PFSK-1 (cell line): ENCODE measurements at regions not wholly inside any gene's neighbourhood (a gene's known extent, or its start where the extent isn't known, plus 50 kb on each side); places are given as distances from the start of the nearest gene placed in this dataset.

Experiments
- FOXP2 ChIP-seq: optimal IDR thresholded peaks from 2 replicates; pipeline ENCODE3; 2011; ENCODE audit warnings: borderline replicate concordance, control low read depth, inconsistent platforms; ENCODE audit not compliant: insufficient read depth; ENCODE audit errors: extremely low read length, extremely low read depth
- POLR2AphosphoS5 ChIP-seq: IDR thresholded peaks from 2 replicates; pipeline ENCODE4 v1.6.1; 2012; ENCODE audit warnings: low read depth, mild to moderate bottlenecking, control low read depth, low read length, moderate library complexity
- TAF1 ChIP-seq: IDR thresholded peaks from 2 replicates; pipeline ENCODE4 v1.6.1; 2012; ENCODE audit warnings: low read length, control low read depth, borderline replicate concordance; ENCODE audit not compliant: insufficient read depth
- TF ChIP-seq, protein P1 (sequence below), 2 experiments: IDR thresholded peaks; 2 replicates each; pipeline versions ENCODE4 v1.6.1 to v1.8.0; 2011 to 2012; ENCODE audit warnings: low read depth in 2 of 2, low read length in 2 of 2, control low read depth in 1 of 2, inconsistent platforms in 1 of 2, mild to moderate bottlenecking in 1 of 2, moderate library complexity in 1 of 2; ENCODE audit not compliant: insufficient read depth in 1 of 2

DNA sequence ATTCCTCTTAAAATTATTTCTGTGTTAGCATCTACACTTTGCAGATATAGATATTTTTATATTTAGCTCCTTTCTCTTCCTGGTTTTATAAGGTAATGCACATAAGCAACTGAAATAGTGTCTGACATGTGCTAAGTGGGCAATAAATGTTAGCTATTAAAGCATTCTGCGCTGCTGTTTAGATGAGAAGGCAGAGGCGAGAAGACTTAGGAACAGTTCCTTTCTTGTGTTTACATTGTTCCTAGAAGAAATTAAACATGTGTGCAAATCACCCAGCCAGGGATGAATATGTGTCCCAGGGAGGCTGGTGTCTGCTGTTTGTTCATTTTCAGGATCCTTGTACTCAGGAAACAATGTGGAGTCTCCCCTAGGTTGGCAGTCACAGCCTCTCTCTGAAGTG lies 292.3 kb downstream of the PMP22 start:
- TF ChIP-seq POLR2AphosphoS5 = no peak
- no peak for TF ChIP-seq FOXP2
- no peak for TF ChIP-seq TAF1
- TF ChIP-seq, protein P1, sequence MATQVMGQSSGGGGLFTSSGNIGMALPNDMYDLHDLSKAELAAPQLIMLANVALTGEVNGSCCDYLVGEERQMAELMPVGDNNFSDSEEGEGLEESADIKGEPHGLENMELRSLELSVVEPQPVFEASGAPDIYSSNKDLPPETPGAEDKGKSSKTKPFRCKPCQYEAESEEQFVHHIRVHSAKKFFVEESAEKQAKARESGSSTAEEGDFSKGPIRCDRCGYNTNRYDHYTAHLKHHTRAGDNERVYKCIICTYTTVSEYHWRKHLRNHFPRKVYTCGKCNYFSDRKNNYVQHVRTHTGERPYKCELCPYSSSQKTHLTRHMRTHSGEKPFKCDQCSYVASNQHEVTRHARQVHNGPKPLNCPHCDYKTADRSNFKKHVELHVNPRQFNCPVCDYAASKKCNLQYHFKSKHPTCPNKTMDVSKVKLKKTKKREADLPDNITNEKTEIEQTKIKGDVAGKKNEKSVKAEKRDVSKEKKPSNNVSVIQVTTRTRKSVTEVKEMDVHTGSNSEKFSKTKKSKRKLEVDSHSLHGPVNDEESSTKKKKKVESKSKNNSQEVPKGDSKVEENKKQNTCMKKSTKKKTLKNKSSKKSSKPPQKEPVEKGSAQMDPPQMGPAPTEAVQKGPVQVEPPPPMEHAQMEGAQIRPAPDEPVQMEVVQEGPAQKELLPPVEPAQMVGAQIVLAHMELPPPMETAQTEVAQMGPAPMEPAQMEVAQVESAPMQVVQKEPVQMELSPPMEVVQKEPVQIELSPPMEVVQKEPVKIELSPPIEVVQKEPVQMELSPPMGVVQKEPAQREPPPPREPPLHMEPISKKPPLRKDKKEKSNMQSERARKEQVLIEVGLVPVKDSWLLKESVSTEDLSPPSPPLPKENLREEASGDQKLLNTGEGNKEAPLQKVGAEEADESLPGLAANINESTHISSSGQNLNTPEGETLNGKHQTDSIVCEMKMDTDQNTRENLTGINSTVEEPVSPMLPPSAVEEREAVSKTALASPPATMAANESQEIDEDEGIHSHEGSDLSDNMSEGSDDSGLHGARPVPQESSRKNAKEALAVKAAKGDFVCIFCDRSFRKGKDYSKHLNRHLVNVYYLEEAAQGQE (IDR thresholded peaks at IDR 0.05; ENCODE audit: insufficient read depth in 1 of 2, low read depth in 2 of 2, low read length in 2 of 2) = no peak
